ENCODE measurements at regions not wholly inside any gene's neighbourhood (a gene's known extent, or its start where the extent isn't known, plus 50 kb on each side); places are given as distances from the start of the nearest gene placed in this dataset.

DNA sequence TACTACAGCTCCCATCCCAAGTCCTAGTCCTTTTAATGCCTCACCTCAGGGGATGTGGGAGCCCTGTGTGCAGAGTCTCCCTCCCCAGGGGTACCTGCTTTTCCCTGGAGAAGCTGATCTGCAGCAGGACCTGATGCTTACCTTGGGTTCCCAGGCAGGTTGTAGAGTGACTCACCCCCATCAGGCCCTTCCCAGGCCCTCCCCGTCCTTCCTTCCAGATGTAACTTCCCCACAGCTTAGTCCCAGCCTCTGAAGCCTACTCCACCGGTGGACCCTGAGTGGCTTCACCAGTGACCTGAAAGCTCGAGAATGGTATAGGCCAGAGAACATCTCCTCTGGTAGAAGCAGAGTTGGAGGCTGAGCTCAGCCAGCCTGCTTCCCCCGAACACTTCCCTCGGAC is 254.2 kb upstream of the STT3B start:
- ATAC-seq (no peak), DNase-seq (no peak)
- TF ChIP-seq, protein P1, sequence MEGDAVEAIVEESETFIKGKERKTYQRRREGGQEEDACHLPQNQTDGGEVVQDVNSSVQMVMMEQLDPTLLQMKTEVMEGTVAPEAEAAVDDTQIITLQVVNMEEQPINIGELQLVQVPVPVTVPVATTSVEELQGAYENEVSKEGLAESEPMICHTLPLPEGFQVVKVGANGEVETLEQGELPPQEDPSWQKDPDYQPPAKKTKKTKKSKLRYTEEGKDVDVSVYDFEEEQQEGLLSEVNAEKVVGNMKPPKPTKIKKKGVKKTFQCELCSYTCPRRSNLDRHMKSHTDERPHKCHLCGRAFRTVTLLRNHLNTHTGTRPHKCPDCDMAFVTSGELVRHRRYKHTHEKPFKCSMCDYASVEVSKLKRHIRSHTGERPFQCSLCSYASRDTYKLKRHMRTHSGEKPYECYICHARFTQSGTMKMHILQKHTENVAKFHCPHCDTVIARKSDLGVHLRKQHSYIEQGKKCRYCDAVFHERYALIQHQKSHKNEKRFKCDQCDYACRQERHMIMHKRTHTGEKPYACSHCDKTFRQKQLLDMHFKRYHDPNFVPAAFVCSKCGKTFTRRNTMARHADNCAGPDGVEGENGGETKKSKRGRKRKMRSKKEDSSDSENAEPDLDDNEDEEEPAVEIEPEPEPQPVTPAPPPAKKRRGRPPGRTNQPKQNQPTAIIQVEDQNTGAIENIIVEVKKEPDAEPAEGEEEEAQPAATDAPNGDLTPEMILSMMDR (IDR thresholded peaks at IDR 0.05) = no peak
- no peaks in the 10 kb centered on the region for H3K27me3 Mint-ChIP-seq
- H3K36me3 Mint-ChIP-seq (ENCODE audit: low read depth) = no peaks in the 10 kb centered on the region
- ChIA-PET POLR2A (interaction anchor here (0.7 kb wide), 1 partner anchor 221 kb away, joined by 3 read pairs; no protein-coding TSS in a partner anchor), CTCF (no interaction called here)
- no peaks in the 10 kb centered on the region for H3K9me3 Mint-ChIP-seq
- intact Hi-C loops (cut with micrococcal nuclease) = no loop called here
- no peak overlapping the region for H3K27ac Mint-ChIP-seq
- H3K4me1 Mint-ChIP-seq (ENCODE audit: low read depth) = peaks cover 7% of the 10 kb centered on the region
- H3K4me3 Mint-ChIP-seq = no peak overlapping the region

GRCh38 chr3:31284776-31285175 is 247.9 kb upstream of the STT3B start:
- H3K27me3 Mint-ChIP-seq = no peaks in the 10 kb centered on the region
- intact Hi-C loops (cut with micrococcal nuclease) = no loop called here
- ChIA-PET CTCF (no interaction called here), POLR2A (no interaction called here)
- no peak for ATAC-seq
- H3K4me1 Mint-ChIP-seq (ENCODE audit: low read depth) = peaks cover 13% of the 10 kb centered on the region
- no peaks in the 10 kb centered on the region for H3K9me3 Mint-ChIP-seq
- no peak overlapping the region for H3K27ac Mint-ChIP-seq
- TF ChIP-seq, protein P1 (IDR thresholded peaks at IDR 0.05) = no peak
- no peak overlapping the region for H3K4me3 Mint-ChIP-seq
- DNase-seq = no peak
- H3K36me3 Mint-ChIP-seq (ENCODE audit: low read depth) = no peaks in the 10 kb centered on the region

GRCh38 chr3:31285833-31286486 is 246.8 kb upstream of the STT3B start:
- no peak for ATAC-seq
- H3K36me3 Mint-ChIP-seq (ENCODE audit: low read depth) = no peaks in the 10 kb centered on the region
- ChIA-PET POLR2A (no interaction called here), CTCF (interaction anchor here (0.7 to 0.8 kb wide), 2 partner anchors 77 to 482 kb away, joined by 3 read pairs; no protein-coding TSS in a partner anchor)
- no peak overlapping the region for H3K27ac Mint-ChIP-seq
- intact Hi-C loops (cut with micrococcal nuclease) = no loop called here
- no peak overlapping the region for H3K4me3 Mint-ChIP-seq
- H3K27me3 Mint-ChIP-seq = no peaks in the 10 kb centered on the region
- H3K9me3 Mint-ChIP-seq = no peaks in the 10 kb centered on the region
- no peak for DNase-seq
- TF ChIP-seq, protein P1 (IDR thresholded peaks at IDR 0.05) = no peak
- peaks cover 13% of the 10 kb centered on the region for H3K4me1 Mint-ChIP-seq (ENCODE audit: low read depth)

DNA sequence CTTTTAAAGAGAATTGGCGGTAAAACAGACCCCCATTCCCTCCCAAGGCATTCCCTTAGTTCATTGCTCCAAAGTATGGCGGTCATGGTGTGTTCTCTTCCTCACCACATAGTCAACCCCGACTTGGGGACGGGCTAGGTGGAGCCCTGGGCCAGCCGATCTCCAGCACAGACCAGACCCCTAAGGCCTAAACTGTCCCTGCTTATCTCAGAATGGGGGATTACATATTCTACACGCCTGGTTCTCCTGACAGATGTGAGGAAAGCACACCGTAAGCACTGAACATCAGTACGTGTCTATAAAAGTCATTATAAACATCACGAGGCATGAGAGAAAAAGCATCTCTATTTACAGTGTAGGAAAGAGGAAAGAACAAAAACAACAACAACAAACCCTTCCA is 244.5 kb upstream of the STT3B start:
- CTCF ChIA-PET = no interaction called here
- Mint-ChIP-seq H3K4me3 (no peak overlapping the region), H3K27ac (no peak overlapping the region), H3K27me3 (no peaks in the 10 kb centered on the region), H3K9me3 (no peaks in the 10 kb centered on the region), H3K4me1 (ENCODE audit: low read depth) (peaks cover 13% of the 10 kb centered on the region), H3K36me3 (ENCODE audit: low read depth) (no peaks in the 10 kb centered on the region)
- TF ChIP-seq, protein P1 (IDR thresholded peaks at IDR 0.05) = no peak
- POLR2A ChIA-PET = no interaction called here
- no peak for DNase-seq
- ATAC-seq = no peak
- intact Hi-C loops (cut with micrococcal nuclease) = no loop called here

- DNase-seq (peak; percentile 68), ATAC-seq (peak; percentile 61)
- peaks cover 13% of the 10 kb centered on the region for H3K4me1 Mint-ChIP-seq (ENCODE audit: low read depth)
- H3K9me3 Mint-ChIP-seq = no peaks in the 10 kb centered on the region
- no peaks in the 10 kb centered on the region for H3K27me3 Mint-ChIP-seq
- TF ChIP-seq, protein P1 (IDR thresholded peaks at IDR 0.05) = no peak
- no peak overlapping the region for H3K27ac Mint-ChIP-seq
- intact Hi-C loops (cut with micrococcal nuclease) = no loop called here
- H3K4me3 Mint-ChIP-seq = no peak overlapping the region
- ChIA-PET POLR2A (no interaction called here), CTCF (no interaction called here)
- H3K36me3 Mint-ChIP-seq (ENCODE audit: low read depth) = no peaks in the 10 kb centered on the region
Observed at GRCh38 chr3:31288641-31289100, 244.1 kb upstream of the STT3B start.
